Activated CD4-positive, alpha-beta T cell treated with anti-CD3 and anti-CD28 coated beads for 36 hours (primary cell): ENCODE measurements at regions not wholly inside any gene's neighbourhood (a gene's known extent, or its start where the extent isn't known, plus 50 kb on each side); places are given as distances from the start of the nearest gene placed in this dataset.
"Not testable (repeated sequence)": the region's sequence is repeated elsewhere in the genome, so short reads cannot be mapped to it uniquely, and the experiment has no call there.

Experiments used
- ATAC-seq: fragments of 200-7000 bp; cut with Tn5 transposase; one replicate; pipeline ENCODE4 v1.10.0; 2021; ENCODE audit warnings: mild to moderate bottlenecking, moderate library complexity
- CTCF ChIA-PET: fragments of 350-600 bp; sonication (Branson Sonifier 250); formaldehyde crosslinking; loops from one replicate; lab custom pipeline; 2021; ENCODE audit warnings: antibody characterized with exemption; lab: Charles Lee
- POLR2A ChIA-PET: fragments of 350-600 bp; sonication (Branson Sonifier 250); formaldehyde crosslinking; loops from one replicate; lab custom pipeline; 2021; ENCODE audit warnings: antibody characterized with exemption, inconsistent platforms; lab: Charles Lee
- DNase-seq: peaks from one replicate; pipeline ENCODE4 v3.0.0-alpha.2; 2020
- H3K27ac Mint-ChIP-seq: one replicate; pipeline ENCODE4 v1.8.0; 2021; ENCODE audit warnings: mixed read lengths
- H3K27me3 Mint-ChIP-seq: one replicate; pipeline ENCODE4 v1.8.0; 2021; ENCODE audit warnings: mixed read lengths
- H3K36me3 Mint-ChIP-seq: one replicate; pipeline ENCODE4 v1.8.0; 2021; ENCODE audit warnings: low read depth, mixed read lengths
- H3K4me1 Mint-ChIP-seq: one replicate; pipeline ENCODE4 v1.8.0; 2021; ENCODE audit warnings: mixed read lengths
- H3K4me3 Mint-ChIP-seq: one replicate; pipeline ENCODE4 v1.8.0; 2021; ENCODE audit warnings: mild to moderate bottlenecking, moderate library complexity, mixed read lengths
- H3K9me3 Mint-ChIP-seq: one replicate; pipeline ENCODE4 v1.8.0; 2021; ENCODE audit warnings: low read depth, mixed read lengths
- intact Hi-C, 2 experiments: fragments of 100-400 bp; cut with DNase I in 1 of 2; cut with micrococcal nuclease in 1 of 2; formaldehyde crosslinking; loops; one replicate each; pipeline versions ENCODE4 v1.14.2 to v1.15.1; 2022 to 2024; cut with DNase I, micrococcal nuclease

DNA sequence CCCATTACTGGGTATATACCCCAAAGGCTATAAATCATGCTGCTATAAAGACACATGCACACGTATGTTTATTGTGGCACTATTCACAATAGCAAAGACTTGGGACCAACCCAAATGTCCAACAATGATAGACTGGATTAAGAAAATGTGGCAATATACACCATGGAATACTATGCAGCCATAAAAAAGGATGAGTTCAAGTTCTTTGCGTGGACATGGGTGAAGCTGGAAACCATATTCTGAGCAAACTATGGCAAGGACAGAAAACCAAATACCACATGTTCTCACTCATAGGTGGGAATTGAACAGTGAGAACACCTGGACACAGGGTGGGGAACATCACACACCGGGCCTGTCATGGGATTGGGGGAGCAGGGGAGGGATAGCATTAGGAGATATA lies 54.4 kb upstream of the MUCL1 start:
- ATAC-seq, H3K4me1 Mint-ChIP-seq, H3K27me3 Mint-ChIP-seq, H3K4me3 Mint-ChIP-seq, POLR2A ChIA-PET, CTCF ChIA-PET, H3K9me3 Mint-ChIP-seq, intact Hi-C loops, H3K27ac Mint-ChIP-seq, H3K36me3 Mint-ChIP-seq, DNase-seq: not testable (repeated sequence)

DNA sequence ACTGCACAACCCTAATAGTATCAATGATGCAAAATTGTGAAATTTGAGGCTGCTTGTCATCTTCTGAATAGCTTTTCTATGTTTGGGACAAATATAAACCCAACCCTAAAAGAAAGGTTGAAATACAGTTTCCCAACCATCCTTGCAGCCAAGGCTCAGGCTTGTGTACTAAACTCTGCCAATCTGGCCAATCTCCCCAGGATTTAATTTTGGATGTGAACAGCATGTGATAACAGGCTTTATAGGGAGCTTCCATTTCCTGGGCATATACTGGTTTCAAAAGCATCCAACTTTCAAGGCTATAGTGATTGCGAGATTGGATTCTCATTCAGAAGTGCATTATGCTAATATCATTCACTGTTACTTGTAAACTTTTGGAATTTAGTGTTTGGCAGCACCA lies 55.7 kb upstream of the MUCL1 start:
- DNase-seq, result no peak
- CTCF ChIA-PET, result interaction anchor here (1.2 kb wide), 1 partner anchor 24 kb away, joined by 3 read pairs; no protein-coding TSS in a partner anchor
- Mint-ChIP-seq H3K9me3 (no peaks in the 10 kb centered on the region), H3K4me1 (no peaks in the 10 kb centered on the region), H3K4me3 (no peak overlapping the region), H3K27ac (no peak overlapping the region), H3K27me3 (peaks cover 6% of the 10 kb centered on the region), H3K36me3 (no peaks in the 10 kb centered on the region)
- intact Hi-C loops, result no loop called here
- POLR2A ChIA-PET, result no interaction called here
- no peak for ATAC-seq

DNA sequence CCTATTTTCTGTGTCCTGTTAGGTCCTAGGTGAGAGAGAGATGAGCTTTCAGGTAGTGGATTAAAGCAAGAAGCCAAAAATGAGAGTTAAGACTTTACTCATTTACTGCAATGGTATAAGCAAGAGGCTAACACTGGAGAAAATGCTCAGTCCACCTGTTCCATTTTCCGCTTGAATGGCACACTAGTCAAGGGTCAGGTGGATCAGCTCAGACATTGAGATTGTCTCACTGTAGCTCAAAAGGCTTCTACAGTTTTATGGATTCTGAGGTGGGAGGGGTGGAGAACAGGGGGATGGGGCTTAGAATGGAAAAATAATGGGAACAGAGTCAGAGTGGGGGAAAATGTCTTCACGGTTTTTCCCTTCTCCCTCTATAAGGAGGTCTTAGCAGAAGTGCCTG lies 57.3 kb upstream of the MUCL1 start:
- Mint-ChIP-seq H3K4me1 (no peaks in the 10 kb centered on the region), H3K36me3 (no peaks in the 10 kb centered on the region), H3K4me3 (no peak overlapping the region), H3K9me3 (no peaks in the 10 kb centered on the region), H3K27ac (no peak overlapping the region), H3K27me3 (peaks cover 6% of the 10 kb centered on the region)
- ATAC-seq (no peak), DNase-seq (no peak)
- ChIA-PET POLR2A (no interaction called here), CTCF (no interaction called here)
- intact Hi-C loops, result no loop called here

DNA sequence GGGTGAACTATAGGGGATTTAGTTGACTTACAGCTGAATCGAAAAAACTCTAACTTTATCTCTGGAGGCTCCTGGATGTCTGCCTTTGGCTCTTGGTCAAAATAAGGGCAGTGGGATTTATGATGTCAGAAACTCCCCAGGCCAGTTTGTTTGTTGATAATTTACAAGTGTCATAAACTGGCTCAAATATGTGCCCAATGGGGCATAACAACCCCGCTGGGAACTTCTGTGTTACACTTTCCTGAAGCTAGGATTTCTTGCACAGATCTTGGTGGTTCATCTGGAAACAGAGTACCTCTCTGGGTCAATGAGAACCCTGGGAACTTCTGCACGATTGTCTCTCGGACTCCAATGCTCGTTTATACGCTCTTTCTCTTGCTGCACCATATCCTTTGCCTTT lies 58.7 kb upstream of the MUCL1 start:
- H3K9me3 Mint-ChIP-seq, result no peaks in the 10 kb centered on the region
- no peak overlapping the region for H3K27ac Mint-ChIP-seq
- POLR2A ChIA-PET, result no interaction called here
- H3K27me3 Mint-ChIP-seq, result peaks cover 6% of the 10 kb centered on the region
- H3K4me3 Mint-ChIP-seq, result no peak overlapping the region
- intact Hi-C loops, result no loop called here
- H3K36me3 Mint-ChIP-seq, result no peaks in the 10 kb centered on the region
- no peaks in the 10 kb centered on the region for H3K4me1 Mint-ChIP-seq
- CTCF ChIA-PET, result no interaction called here
- ATAC-seq (no peak), DNase-seq (no peak)

DNA sequence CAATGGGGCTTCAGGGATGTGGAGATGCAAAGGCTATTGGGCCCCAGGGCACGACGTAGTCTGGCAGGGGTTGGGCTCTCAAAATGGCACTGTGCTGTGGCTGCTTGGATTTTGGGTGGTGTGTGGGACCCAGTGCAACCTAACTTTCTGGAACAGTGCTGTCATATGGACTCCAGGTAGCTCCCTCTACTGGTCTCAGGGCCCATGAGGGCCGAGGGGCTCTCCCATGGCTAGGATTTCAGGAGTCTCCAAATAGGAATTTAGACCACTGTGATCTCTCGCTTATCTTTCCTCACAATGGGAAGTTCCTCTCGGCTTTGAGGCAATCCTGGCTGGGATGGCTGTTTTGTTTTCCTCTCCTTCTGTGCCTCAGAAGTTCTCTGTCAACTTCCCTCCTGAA lies 68.2 kb upstream of the MUCL1 start:
- Mint-ChIP-seq H3K9me3 (peaks cover 19% of the 10 kb centered on the region), H3K27ac (no peak overlapping the region)

DNA sequence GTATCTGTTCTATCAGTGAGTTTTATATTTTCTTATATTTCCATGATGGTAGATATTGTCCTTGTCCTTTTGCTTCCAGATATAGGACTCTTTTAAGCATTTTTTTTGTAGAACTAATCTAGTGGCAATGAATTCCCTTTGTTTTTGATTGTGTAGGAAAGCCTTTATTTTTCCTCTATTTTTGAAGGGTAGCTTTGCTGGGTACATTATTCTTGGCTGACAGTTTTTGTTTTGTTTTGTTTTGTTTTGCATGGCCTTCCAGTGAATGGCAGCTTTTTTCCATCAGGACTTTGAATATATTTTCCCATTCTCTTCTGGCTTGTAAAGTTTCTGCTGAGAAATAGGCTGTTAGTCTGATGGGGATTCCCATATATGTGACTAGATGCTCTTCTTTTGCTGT lies 70.2 kb upstream of the MUCL1 start:
- DNase-seq (no peak), ATAC-seq (no peak)
- H3K4me1 Mint-ChIP-seq, result no peaks in the 10 kb centered on the region
- H3K27ac Mint-ChIP-seq, result no peak overlapping the region
- no peak overlapping the region for H3K4me3 Mint-ChIP-seq
- H3K36me3 Mint-ChIP-seq, result no peaks in the 10 kb centered on the region
- intact Hi-C loops, result no loop called here
- CTCF ChIA-PET, result no interaction called here
- H3K9me3 Mint-ChIP-seq, result peaks cover 21% of the 10 kb centered on the region
- POLR2A ChIA-PET, result no interaction called here
- H3K27me3 Mint-ChIP-seq, result peaks cover 14% of the 10 kb centered on the region

More for the DNA sequence above, 68.2 kb upstream of the MUCL1 start:
- peaks cover 10% of the 10 kb centered on the region for H3K27me3 Mint-ChIP-seq
- ChIA-PET CTCF (no interaction called here), POLR2A (no interaction called here)
- DNase-seq (no peak), ATAC-seq (no peak)
- no peaks in the 10 kb centered on the region for H3K4me1 Mint-ChIP-seq
- H3K4me3 Mint-ChIP-seq, result no peak overlapping the region
- intact Hi-C loops, result no loop called here
- no peaks in the 10 kb centered on the region for H3K36me3 Mint-ChIP-seq

DNA sequence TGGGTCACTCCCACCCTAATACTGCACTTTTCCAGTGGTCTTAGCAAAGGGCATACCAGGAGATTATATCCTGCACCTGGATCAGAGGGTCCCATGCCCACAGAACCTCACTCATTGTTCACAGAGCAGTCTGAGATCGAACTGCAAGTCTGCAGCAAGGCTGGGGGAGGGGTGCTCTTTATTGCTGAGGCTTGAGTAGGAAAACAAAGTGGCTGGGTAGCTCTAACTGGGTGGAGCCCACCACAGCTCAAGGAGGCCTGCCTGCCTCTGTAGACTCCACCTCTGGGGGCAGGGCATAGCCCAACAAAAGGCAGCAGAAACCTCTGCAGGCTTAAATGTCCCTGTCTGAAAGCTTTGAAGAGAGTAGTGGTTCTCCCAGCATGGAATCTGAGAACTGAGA lies 77.3 kb upstream of the MUCL1 start:
- DNase-seq, POLR2A ChIA-PET: not testable (repeated sequence)
- CTCF ChIA-PET, result interaction anchor here (1.2 kb wide), 1 partner anchor 27 kb away, joined by 4 read pairs; no protein-coding TSS in a partner anchor

DNA sequence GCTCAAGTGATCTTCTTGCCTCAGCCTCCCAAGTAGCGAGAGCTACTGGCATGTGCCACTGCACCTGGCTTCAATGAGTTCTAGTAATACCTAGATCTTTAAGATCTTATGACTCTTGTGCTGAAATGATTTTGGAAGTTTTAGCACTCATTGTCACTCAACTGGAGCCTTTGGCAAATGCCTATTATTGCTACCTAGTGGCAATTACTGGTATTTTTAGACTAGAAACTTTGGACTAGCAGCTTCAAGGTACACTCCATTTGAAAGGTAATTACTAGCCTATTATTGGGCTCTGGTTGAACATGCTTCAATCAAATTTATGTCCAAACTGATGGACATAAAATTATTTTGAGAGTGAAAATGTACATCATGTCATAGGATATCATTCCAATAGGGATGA lies 80.7 kb upstream of the MUCL1 start:
- H3K4me3 Mint-ChIP-seq, result no peak overlapping the region
- no peaks in the 10 kb centered on the region for H3K36me3 Mint-ChIP-seq
- no peak overlapping the region for H3K27ac Mint-ChIP-seq
- peaks cover 21% of the 10 kb centered on the region for H3K4me1 Mint-ChIP-seq
- H3K9me3 Mint-ChIP-seq, result peaks cover 4% of the 10 kb centered on the region
- CTCF ChIA-PET, result interaction anchor here (1.0 kb wide), 1 partner anchor 184 kb away, joined by 4 read pairs; no protein-coding TSS in a partner anchor
- H3K27me3 Mint-ChIP-seq, result peaks cover 6% of the 10 kb centered on the region
- POLR2A ChIA-PET, result no interaction called here
- intact Hi-C loops, result no loop called here
- no peak for ATAC-seq
- DNase-seq, result no peak

More for the DNA sequence above, 77.3 kb upstream of the MUCL1 start:
- intact Hi-C loops, H3K9me3 Mint-ChIP-seq, ATAC-seq, H3K27ac Mint-ChIP-seq, H3K36me3 Mint-ChIP-seq, H3K4me3 Mint-ChIP-seq: not testable (repeated sequence)
- Mint-ChIP-seq H3K4me1 (peaks cover 21% of the 10 kb centered on the region), H3K27me3 (peaks cover 12% of the 10 kb centered on the region)

DNA sequence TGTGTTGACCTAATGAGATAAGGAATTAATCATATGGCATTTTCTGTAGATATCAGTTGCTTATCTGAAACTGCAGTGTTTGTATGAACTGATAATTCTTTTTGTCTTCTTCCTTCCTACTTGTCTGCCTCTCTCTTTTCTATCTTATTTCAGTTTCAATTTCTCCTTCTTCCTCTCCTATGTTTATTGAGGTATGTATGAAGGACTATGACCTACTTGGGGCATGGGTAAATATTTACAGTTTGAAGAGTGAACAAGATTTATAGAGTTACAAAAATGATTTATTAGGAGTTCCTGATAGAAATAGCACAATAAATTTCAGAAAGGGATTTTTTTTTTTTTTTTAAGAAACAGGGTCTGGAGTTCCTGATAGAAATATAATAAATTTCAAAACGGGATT lies 88.7 kb upstream of the MUCL1 start:
- Mint-ChIP-seq H3K4me1 (peaks cover 11% of the 10 kb centered on the region), H3K4me3 (no peak overlapping the region)

DNA sequence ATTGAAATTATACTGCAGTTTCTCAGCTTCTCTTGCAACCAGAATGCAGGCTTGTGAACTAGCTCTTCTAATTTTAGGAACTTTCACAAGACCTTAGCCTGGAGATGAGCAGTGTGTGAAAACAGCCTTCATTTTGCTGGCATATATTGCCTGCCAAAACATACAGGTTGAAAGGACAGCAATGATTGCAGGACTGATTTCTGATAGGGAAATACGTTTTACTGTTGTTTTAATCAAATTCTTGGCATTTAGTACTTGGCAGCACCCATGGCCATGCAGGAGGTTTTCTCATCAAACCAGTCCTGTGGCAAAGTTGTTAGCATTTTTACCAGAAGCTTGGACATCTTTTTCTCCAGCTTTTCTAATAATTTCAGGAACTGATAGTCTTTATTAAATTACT lies 91.9 kb upstream of the MUCL1 start:
- Mint-ChIP-seq H3K9me3 (peaks cover 6% of the 10 kb centered on the region), H3K4me1 (peaks cover 13% of the 10 kb centered on the region), H3K36me3 (peaks cover 7% of the 10 kb centered on the region), H3K4me3 (no peak overlapping the region), H3K27ac (no peak overlapping the region), H3K27me3 (peaks cover 7% of the 10 kb centered on the region)
- CTCF ChIA-PET, result no interaction called here
- intact Hi-C loops, result no loop called here
- ATAC-seq (no peak), DNase-seq (no peak)
- POLR2A ChIA-PET, result no interaction called here

More for the DNA sequence above, 88.7 kb upstream of the MUCL1 start:
- ChIA-PET CTCF (interaction anchor here (0.7 to 1.7 kb wide), 2 partner anchors 16 to 377 kb away, joined by 3 to 4 read pairs; no protein-coding TSS in a partner anchor), POLR2A (no interaction called here)
- DNase-seq (no peak), ATAC-seq (no peak)
- H3K9me3 Mint-ChIP-seq, result no peaks in the 10 kb centered on the region
- H3K36me3 Mint-ChIP-seq, result no peaks in the 10 kb centered on the region
- H3K27me3 Mint-ChIP-seq, result peaks cover 4% of the 10 kb centered on the region
- H3K27ac Mint-ChIP-seq, result no peak overlapping the region
- intact Hi-C loops, result no loop called here

DNA sequence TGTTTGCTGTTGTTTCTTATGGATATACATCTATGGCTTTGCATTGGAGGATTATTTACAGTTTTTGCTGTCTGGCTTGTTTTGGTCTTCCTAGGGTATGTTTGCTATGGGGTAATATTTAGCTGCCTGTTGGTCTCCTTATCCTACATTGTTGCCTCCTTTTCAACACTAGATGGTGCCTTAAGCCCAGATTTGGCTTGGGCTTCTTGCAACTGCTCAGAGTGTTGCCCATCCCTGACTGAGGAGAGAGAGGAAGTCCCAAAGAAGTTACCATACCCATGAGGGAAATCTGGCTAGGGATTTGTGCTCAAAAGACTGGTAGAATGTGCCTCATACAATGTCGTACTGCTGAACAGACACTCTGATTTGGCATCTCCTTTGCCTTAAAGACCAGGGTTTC lies 94.6 kb upstream of the MUCL1 start:
- DNase-seq (peak; percentile 22), ATAC-seq (no peak)
- peaks cover 6% of the 10 kb centered on the region for H3K9me3 Mint-ChIP-seq
- H3K4me3 Mint-ChIP-seq, result no peak overlapping the region
- H3K27ac Mint-ChIP-seq, result no peak overlapping the region
- intact Hi-C loops, result loop anchor here in 1 of 2 experiments (1.0 kb wide), 1 partner anchor 313 kb away; no protein-coding TSS in a partner anchor
- ChIA-PET CTCF (interaction anchor here (0.6 to 3.3 kb wide), 9 partner anchors 9 to 857 kb away, joined by 3 to 28 read pairs (median 4); no protein-coding TSS in a partner anchor), POLR2A (no interaction called here)
- H3K4me1 Mint-ChIP-seq, result peaks cover 8% of the 10 kb centered on the region
- H3K36me3 Mint-ChIP-seq, result peaks cover 7% of the 10 kb centered on the region
- H3K27me3 Mint-ChIP-seq, result peaks cover 7% of the 10 kb centered on the region

DNA sequence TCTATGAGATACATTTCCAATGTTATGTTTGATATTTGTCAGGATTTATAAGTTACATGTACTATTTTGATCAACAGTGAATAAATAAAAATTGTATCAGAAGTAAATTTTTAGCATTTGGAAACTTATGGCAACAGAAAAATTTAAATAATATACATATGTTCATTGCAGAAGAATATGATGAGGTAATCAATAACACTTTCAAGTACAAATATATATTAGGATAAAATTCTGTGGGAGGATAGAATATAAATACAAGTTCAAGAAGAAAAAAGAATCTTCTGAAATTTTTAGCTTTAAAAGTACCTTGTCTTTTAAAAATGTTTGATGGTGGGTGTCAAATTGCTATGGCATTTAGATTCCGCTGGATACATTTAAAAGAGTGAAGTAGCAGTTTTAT lies 102.8 kb upstream of the MUCL1 start:
- peaks cover 18% of the 10 kb centered on the region for H3K4me1 Mint-ChIP-seq
- no peak overlapping the region for H3K4me3 Mint-ChIP-seq
- intact Hi-C loops, result loop anchor here in 1 of 2 experiments (5.0 kb wide), 1 partner anchor 241 kb away; no protein-coding TSS in a partner anchor
- no peak overlapping the region for H3K27ac Mint-ChIP-seq
- CTCF ChIA-PET, result interaction anchor here (1.4 to 4.8 kb wide), 8 partner anchors 8 to 322 kb away, joined by 4 to 197 read pairs (median 24); no protein-coding TSS in a partner anchor
- ATAC-seq (no peak), DNase-seq (no peak)
- POLR2A ChIA-PET, result no interaction called here
- peaks cover 2% of the 10 kb centered on the region for H3K27me3 Mint-ChIP-seq
- H3K9me3 Mint-ChIP-seq, result no peaks in the 10 kb centered on the region
- no peaks in the 10 kb centered on the region for H3K36me3 Mint-ChIP-seq
